GM19239 (cell line): ENCODE measurements at regions not wholly inside any gene's neighbourhood (a gene's known extent, or its start where the extent isn't known, plus 50 kb on each side); places are given as distances from the start of the nearest gene placed in this dataset.
"Not testable (repeated sequence)": the region's sequence is repeated elsewhere in the genome, so short reads cannot be mapped to it uniquely, and the experiment has no call there.

Experiments used
- DNase-seq: peaks from one replicate; pipeline ENCODE4 v3.0.0; 2011; ENCODE audit warnings: low spot score; ENCODE audit not compliant: insufficient read length
- FAIRE-seq: peaks from 2 replicates; lab custom pipeline; 2011; peaks lifted over from hg19 to GRCh38; lab: Jason Lieb, UNC

DNA sequence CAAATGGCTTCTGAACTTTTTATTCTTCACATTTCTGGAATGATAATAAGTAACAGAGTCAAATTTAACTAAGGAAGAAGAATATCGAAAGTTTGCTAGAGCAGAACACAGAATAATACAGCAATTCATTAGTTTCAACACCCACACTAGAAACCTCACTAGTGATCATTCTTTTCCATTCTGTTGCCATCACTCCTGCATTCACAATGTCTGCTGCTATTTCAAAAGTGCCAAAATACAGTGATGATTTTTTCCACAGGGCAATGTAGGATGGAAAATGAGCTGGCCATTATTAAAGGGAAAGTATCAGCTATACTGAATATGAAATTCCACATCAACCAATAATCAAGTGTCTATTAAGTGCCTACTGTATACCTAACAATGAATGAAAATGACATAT is 186.7 kb downstream of the USP46 start:
- DNase-seq (no peak), FAIRE-seq (no peak)

DNA sequence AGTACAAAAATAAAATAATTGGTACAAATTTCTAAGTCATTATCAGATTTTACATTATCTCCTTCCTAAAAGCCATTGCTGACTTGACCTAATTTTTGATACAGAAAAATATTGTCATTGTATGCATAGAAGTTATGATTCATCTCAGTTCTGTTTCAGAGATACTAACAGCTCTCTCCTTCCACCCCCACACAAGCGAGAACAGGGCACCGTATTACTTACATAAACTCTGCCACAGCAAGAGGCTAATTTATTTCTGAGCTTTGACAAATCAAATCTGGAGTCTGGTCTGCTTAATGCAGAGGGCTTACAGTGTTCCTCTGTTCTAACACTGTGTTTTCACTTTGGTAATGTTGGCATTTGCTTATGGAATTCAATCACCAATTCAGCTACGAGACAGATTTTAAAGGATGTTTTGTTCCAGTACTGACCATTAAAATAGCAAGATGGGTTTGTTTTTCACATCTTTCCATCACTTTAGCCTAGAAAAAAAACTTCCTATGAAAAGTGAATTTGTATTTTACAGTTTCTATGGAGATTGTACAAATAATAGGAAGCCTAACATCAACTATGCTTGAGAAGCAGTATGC is 181.8 kb downstream of the USP46 start:
- DNase-seq: no peak
- FAIRE-seq: no peak

GRCh38 chr4:52483186-52483890 is 175.8 kb downstream of the USP46 start:
- FAIRE-seq (no peak), DNase-seq (no peak)

- FAIRE-seq (no peak), DNase-seq (no peak)
Measured at GRCh38 chr4:52507774-52508173, 151.3 kb downstream of the USP46 start.

DNA sequence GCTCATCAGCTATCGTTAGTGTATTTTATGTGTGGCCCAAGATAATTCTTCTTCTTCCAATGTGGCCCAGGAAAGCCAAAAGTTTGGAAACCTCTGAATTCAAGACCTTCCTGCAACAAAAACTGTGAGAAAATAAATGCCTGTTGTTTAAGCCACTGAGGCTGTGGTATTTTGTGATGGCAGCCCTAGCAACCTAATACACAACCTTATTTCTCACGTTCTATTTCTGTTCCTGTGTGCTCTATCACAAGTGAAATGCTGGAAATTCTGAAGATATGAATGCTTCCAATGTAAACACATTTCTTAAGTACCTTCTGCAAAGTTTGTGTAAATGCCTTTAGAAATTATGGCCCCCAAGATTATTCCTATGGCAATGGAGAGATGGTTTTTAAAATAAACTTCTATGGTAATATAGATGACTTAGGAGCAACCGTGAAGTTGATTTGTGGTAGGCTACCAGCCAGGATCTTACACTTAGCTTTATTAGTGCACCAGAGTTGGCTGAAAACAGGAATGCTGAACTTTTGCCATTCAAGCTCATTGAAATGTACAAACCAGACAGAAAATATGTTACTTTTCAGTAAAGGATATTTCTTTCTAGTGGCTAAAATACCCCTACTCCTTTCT is 148.0 kb downstream of the USP46 start:
- FAIRE-seq (no peak), DNase-seq (no peak)

GRCh38 chr4:52511825-52512224 is 147.3 kb downstream of the USP46 start:
- FAIRE-seq (no peak), DNase-seq (no peak)

DNA sequence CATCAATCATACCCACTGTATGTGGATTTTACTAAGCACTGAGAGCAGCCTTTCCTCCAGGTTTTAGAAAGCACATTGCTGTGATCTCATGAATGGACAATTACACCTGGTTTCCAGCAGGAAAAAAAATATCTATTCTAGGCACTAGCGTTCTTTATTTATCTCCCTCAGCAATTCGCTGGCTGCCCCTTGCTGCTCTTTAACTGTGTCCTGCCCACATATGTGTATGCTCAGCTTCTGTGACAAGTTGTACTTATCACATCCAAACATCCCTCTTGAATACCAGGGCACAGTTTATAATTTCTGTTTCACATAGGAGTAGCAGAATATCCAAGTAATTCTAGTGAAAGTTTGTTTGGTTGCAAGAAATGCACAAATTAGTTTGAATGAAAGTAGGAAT is 146.8 kb downstream of the USP46 start:
- FAIRE-seq: no peak
- DNase-seq: no peak

DNA sequence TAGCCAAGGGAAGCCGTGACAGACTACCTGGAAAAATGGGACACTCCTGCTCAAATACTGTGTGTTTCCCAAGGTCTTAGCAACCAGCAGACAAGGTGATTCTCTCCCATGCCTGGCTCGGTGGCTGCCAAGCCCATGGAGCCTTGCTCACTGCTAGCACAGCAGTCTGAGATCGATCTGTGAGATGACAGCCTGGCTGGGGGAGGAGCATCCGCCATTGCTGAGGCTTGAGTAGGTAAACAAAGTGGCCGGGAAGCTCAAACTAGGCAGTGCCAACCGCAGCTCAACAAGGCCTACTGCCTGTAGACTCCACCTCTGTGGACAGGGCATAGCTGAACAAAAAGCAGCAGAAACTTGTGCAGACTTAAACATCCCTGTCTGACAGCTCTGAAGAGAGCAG is 137.0 kb downstream of the USP46 start:
- FAIRE-seq, DNase-seq: not testable (repeated sequence)

DNA sequence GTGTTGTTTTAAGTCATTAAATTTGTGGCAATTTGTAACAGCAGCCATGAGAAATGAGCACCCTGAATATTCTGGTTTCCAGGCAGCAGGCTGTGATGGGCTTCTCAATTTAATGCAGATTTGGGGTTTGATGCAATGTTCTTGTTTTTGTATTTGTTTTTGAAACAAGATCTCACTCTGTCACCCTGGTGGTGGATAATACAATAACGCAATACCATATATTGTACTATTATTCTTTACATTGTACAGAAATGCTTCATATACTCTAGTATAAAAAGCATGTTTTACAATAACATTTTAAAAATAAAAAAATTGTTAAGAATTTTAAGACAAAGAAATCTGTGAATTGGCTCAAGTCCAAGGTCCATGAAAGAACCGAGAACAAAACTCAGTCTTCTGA is 129.1 kb downstream of the USP46 start:
- no peak for DNase-seq
- FAIRE-seq: no peak

GRCh38 chr4:52535793-52536192 is 123.3 kb downstream of the USP46 start:
- FAIRE-seq: no peak
- no peak for DNase-seq
